ENCODE measurements at regions not wholly inside any gene's neighbourhood (a gene's known extent, or its start where the extent isn't known, plus 50 kb on each side); places are given as distances from the start of the nearest gene placed in this dataset.
A peak's percentile ranks its signal among the peaks of the same experiment; 100 is the strongest.
"Not testable (repeated sequence)": the region's sequence is repeated elsewhere in the genome, so short reads cannot be mapped to it uniquely, and the experiment has no call there.

DNA sequence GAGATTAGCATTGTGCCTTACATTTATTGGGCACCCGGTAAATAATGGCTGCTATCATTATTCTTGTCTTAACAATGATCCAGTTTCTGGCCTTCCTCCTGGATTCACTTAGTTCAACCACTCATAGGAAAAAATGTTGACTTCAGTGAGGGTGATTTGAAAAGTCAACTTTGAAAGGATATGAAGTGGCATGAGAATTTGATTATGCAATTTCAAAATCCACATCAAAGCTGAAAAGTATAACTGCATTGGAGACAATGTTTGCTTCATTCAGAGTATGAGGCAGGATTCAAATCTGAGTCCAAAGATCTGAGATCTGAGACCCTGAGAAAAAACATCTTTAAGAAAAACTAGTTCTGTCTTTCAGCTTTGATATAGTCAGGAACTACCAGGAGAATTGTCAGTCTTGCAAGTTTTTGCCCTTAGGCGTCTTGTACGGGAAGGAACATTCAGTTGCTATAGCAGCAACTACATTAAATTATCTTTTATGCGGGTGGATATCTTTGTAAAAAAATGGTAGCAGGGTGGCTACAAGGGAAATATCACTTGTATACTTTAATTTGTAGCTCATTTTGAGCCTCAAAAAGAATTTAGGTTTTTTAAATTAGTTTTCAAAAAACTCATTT, 587.5 kb upstream of the LCORL start:
- no peak for DNase-seq (ENCODE audit: low read depth)
- no peak overlapping the region for H3K4me3 ChIP-seq (ENCODE audit: low read depth, low read length)
- TF ChIP-seq, protein P1, sequence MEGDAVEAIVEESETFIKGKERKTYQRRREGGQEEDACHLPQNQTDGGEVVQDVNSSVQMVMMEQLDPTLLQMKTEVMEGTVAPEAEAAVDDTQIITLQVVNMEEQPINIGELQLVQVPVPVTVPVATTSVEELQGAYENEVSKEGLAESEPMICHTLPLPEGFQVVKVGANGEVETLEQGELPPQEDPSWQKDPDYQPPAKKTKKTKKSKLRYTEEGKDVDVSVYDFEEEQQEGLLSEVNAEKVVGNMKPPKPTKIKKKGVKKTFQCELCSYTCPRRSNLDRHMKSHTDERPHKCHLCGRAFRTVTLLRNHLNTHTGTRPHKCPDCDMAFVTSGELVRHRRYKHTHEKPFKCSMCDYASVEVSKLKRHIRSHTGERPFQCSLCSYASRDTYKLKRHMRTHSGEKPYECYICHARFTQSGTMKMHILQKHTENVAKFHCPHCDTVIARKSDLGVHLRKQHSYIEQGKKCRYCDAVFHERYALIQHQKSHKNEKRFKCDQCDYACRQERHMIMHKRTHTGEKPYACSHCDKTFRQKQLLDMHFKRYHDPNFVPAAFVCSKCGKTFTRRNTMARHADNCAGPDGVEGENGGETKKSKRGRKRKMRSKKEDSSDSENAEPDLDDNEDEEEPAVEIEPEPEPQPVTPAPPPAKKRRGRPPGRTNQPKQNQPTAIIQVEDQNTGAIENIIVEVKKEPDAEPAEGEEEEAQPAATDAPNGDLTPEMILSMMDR (conservative IDR thresholded peaks at IDR 0.05; ENCODE audit: low read depth, low read length), result no peak

DNA sequence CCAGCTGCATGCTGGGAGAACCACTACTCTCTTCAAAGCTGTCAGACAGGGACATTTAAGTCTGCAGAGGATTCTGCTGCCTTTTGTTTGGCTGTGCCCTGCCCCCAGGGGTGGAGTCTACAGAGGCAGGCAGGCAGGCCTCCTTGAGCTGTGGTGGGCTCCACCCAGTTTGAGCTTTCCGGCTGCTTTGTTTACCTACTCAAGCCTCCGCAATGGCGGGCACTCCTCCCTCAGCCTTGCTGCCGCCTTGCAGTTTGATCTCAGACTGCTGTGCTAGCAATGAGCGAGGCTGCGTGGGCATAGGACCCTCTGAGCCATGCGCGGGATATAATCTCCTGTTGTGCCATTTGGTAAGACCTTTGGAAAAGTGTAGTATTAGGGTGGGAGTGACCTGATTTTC, 581.1 kb upstream of the LCORL start:
- not testable (repeated sequence) for DNase-seq (ENCODE audit: low read depth); H3K4me3 ChIP-seq (ENCODE audit: low read depth, low read length)

DNA sequence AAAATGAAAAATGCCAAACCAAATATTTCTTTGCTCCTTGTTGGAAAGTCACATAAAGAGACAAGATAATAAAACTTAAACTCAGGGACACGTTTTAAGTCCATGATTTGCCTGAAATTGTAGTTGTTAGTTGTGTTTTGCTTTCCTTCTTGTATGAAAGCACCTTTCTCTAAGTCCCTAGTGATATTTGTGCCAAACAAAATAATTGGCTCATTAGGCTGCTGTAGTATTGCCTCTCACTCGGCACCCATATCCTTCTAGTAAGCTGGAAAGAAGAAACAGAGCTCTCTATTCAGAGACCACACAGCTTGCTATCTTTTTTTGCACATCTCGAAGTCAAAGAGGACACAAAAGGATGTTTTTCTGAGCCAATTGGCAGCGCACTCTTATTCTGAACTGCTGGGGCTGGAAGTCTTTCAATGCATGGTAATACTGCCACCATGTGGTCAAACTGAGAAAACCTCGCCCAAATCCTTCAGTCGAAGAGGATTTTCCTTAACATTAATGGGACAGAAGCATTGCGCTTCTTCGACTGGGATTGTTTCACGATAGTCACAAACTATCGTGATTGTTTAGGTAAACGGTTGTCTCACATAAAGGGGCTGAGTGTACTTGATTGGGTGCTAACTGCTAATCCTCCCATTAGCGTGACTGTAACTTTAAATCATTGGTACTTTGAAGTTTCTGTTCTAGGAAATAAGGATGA, 571.9 kb upstream of the LCORL start:
- DNase-seq (ENCODE audit: low read depth), result peak; percentile 32
- TF ChIP-seq, protein P1 (conservative IDR thresholded peaks at IDR 0.05; ENCODE audit: low read depth, low read length), result peak; percentile 88
- H3K4me3 ChIP-seq (ENCODE audit: low read depth, low read length), result peak overlapping the region; percentile 30

DNA sequence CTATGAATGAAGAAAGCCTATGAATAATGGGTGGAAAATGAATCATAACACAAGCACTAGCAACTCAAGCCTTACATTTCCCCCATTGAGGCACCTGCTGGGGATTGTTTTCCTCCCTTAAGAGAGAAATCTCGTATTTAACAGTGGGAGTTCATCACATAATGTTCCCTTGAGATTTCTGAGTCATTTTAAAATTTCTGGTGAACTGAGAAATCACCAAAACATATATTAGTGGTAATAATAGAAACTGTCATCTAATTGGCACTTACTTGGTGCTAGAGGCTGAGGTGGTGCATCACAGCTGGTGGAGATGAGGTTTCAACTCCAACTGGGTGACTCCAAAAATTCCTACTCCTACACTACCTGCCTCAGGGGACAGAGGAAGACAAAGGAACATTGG, 561.3 kb upstream of the LCORL start:
- TF ChIP-seq, protein P1 (conservative IDR thresholded peaks at IDR 0.05; ENCODE audit: low read depth, low read length), result no peak
- no peak for DNase-seq (ENCODE audit: low read depth)
- no peak overlapping the region for H3K4me3 ChIP-seq (ENCODE audit: low read depth, low read length)

DNA sequence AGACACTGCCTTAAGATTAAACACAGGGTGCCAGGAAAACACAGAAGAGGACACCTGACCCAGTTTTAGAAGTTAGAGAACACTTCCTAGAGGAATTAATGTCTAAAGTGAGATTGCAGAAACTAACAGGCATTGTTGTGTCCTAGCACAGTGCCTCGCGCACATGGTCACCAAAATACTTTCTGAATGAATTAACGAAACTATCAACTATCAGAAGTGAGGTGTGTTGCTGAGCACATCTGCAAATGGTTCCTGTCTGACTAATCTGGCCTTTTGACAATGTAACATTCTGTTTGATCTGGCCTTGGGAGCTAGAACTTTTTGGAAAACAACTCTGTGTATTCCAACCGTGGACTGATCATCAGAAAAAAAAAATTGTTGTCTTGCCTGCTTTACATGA, 556.8 kb upstream of the LCORL start:
- TF ChIP-seq, protein P1 (conservative IDR thresholded peaks at IDR 0.05; ENCODE audit: low read depth, low read length), result no peak
- DNase-seq (ENCODE audit: low read depth), result no peak
- no peak overlapping the region for H3K4me3 ChIP-seq (ENCODE audit: low read depth, low read length)

DNA sequence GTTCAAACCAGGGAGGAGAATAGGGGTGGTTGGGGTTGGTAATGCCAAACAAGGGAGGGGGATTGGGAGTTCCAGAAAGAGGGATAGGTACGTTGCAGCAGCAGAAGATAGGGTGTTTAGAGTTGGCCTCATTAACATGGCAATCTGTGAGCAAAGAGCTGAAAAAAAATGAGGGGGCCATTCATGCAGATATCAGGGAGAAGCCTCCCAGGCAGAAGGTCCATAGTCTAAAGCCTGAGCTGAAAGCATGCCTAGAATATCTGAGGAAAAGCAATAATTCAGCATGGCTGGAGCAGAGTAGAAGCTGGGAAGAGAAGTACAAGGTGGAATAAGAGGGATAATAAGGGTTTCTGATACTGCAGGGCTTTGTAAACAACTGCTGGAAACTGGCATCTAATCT, 550.9 kb upstream of the LCORL start:
- DNase-seq (ENCODE audit: low read depth), result no peak
- TF ChIP-seq, protein P1 (conservative IDR thresholded peaks at IDR 0.05; ENCODE audit: low read depth, low read length), result no peak
- no peak overlapping the region for H3K4me3 ChIP-seq (ENCODE audit: low read depth, low read length)

DNA sequence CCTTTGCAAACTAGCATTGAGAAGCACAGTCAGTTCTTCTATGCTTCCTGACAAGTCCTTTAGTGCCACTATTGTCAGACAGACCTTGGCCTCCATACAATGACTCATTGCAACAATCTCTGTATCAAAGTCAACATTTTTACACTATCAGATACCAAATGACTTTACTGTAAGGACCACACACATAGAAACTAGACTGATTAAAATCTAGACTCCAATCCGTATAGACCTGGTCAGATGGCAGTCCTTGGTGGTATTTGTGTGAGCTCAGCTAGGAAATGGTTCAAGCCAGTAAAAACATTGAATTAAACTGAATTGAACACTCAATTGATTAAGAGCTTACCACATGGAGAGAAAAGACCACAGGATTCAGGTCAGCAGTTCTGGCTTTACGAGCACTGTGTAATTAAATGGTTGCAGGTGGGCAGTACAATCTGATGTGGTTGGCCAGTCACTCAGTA, 549.8 kb upstream of the LCORL start:
- H3K4me3 ChIP-seq (ENCODE audit: low read depth, low read length), result no peak overlapping the region
- TF ChIP-seq, protein P1 (conservative IDR thresholded peaks at IDR 0.05; ENCODE audit: low read depth, low read length), result no peak

More for the DNA sequence above, 549.8 kb upstream of the LCORL start:
- no peak for DNase-seq (ENCODE audit: low read depth)
